ENCODE measurements at regions not wholly inside any gene's neighbourhood (a gene's known extent, or its start where the extent isn't known, plus 50 kb on each side); places are given as distances from the start of the nearest gene placed in this dataset.

DNA sequence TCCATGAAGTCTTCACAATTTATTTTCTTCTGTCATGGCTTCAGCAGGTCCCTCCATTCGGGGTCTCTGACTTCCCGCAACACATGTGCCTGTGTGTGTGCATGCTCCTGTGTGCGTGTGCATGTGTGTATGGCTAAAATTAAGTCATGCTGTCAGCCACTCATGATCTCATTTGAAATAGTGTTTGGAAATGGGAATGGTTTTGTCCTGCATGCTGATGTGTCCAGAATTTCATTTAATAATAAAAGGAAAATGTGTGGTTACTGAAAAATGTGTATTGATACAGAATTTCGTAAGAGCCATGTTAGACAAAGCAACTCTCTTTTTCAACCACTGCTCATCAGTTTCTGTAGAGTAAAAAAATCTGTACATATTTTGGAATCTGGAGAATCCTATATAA is 123.8 kb upstream of the PRDX6 start:
- DNase-seq: no peak
- Histone ChIP-seq H3K27ac (ENCODE audit: low read depth in 2 of 2, low read length in 2 of 2) (no peak overlapping the region), H3K4me1 (ENCODE audit: control insufficient read depth in 2 of 3, insufficient read depth in 2 of 3, low read depth in 1 of 3, low read length in 3 of 3) (no peaks in the 10 kb centered on the region), H3K27me3 (ENCODE audit: control insufficient read depth, insufficient read depth, low read length) (no peaks in the 10 kb centered on the region), H3K36me3 (ENCODE audit: control insufficient read depth in 2 of 3, insufficient read depth in 3 of 3, low read length in 3 of 3) (no peaks in the 10 kb centered on the region), H3K9ac (ENCODE audit: low read length in 3 of 3) (no peak overlapping the region), H3K9me3 (ENCODE audit: control insufficient read depth in 2 of 3, insufficient read depth in 1 of 3, low read length in 3 of 3) (peaks cover 0 to 3% (median 0%) of the 10 kb centered on the region in 3 donors), H3K4me3 (ENCODE audit: low read length in 3 of 3) (no peak overlapping the region)
- TF ChIP-seq, protein P1, sequence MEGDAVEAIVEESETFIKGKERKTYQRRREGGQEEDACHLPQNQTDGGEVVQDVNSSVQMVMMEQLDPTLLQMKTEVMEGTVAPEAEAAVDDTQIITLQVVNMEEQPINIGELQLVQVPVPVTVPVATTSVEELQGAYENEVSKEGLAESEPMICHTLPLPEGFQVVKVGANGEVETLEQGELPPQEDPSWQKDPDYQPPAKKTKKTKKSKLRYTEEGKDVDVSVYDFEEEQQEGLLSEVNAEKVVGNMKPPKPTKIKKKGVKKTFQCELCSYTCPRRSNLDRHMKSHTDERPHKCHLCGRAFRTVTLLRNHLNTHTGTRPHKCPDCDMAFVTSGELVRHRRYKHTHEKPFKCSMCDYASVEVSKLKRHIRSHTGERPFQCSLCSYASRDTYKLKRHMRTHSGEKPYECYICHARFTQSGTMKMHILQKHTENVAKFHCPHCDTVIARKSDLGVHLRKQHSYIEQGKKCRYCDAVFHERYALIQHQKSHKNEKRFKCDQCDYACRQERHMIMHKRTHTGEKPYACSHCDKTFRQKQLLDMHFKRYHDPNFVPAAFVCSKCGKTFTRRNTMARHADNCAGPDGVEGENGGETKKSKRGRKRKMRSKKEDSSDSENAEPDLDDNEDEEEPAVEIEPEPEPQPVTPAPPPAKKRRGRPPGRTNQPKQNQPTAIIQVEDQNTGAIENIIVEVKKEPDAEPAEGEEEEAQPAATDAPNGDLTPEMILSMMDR (IDR thresholded peaks at IDR 0.05; ENCODE audit: borderline replicate concordance, extremely low read depth, insufficient read depth): no peak
- FAIRE-seq: no peak
- intact Hi-C loops (cut with DNase I): no loop called here

DNA sequence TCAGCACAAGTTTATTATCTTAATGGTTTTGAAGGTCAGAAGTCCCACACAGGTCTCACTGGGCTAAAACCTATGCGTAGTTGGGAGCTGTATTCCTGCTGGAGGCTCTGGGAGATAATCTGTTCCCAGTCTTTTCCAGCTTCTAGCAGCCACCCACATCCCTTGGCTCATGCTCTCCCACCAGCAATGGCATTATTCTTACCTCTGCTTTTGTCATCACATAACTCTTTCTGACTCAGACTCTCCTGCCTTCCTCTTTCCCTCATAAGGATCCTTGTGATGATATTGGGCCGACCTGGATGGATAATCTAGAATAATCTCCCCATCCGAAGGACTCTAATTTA is 122.2 kb upstream of the PRDX6 start:
- intact Hi-C loops (cut with DNase I): no loop called here
- TF ChIP-seq, protein P1 (IDR thresholded peaks at IDR 0.05; ENCODE audit: borderline replicate concordance, extremely low read depth, insufficient read depth): no peak
- H3K27ac ChIP-seq (ENCODE audit: low read depth in 2 of 2, low read length in 2 of 2): no peak overlapping the region
- H3K9ac ChIP-seq (ENCODE audit: low read length in 3 of 3): no peak overlapping the region
- no peaks in the 10 kb centered on the region for H3K4me1 ChIP-seq (ENCODE audit: control insufficient read depth in 2 of 3, insufficient read depth in 2 of 3, low read depth in 1 of 3, low read length in 3 of 3)
- no peak for DNase-seq
- no peaks in the 10 kb centered on the region for H3K36me3 ChIP-seq (ENCODE audit: control insufficient read depth in 2 of 3, insufficient read depth in 3 of 3, low read length in 3 of 3)
- H3K4me3 ChIP-seq (ENCODE audit: low read length in 3 of 3): no peak overlapping the region
- H3K9me3 ChIP-seq (ENCODE audit: control insufficient read depth in 2 of 3, insufficient read depth in 1 of 3, low read length in 3 of 3): peaks cover 0 to 3% (median 0%) of the 10 kb centered on the region in 3 donors
- H3K27me3 ChIP-seq (ENCODE audit: control insufficient read depth, insufficient read depth, low read length): no peaks in the 10 kb centered on the region
- FAIRE-seq: no peak

DNA sequence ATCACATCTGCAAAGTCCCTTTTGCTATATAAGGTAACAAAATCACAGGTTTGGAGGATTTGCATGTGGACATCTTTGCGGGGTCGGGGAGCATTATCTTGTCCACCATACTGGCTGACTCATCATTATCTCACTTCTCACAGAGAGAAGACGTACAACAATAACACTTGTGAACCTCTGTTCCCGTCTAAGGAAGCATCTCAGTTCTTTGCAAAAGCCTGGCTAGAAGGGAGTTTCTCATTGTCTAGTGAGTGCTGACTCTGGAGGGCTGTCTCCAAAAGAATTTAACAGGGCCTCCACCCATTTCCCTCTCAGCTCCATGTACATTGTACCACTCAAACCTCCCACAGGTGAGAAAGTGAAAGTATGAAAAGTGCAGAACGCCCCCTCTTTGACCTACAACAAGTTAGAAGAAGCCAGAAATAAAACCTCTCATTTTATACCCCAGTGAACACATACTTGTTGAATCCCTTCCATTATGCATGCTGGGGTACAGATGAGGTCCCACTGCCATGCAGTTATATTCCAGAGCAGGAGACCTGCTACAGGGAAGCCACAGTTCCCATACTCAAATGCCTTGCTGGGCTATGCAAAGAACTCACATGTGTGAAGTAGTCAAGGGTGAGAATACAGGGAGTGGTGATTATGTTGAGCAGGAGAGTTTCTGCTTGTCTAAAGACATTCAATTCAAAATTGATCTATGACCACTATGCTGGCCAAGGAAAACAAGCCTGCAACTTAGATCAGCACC is 121.7 kb upstream of the PRDX6 start:
- TF ChIP-seq, protein P1 (IDR thresholded peaks at IDR 0.05; ENCODE audit: borderline replicate concordance, extremely low read depth, insufficient read depth): no peak
- DNase-seq: no peak
- Histone ChIP-seq H3K27me3 (ENCODE audit: control insufficient read depth, insufficient read depth, low read length) (no peaks in the 10 kb centered on the region), H3K36me3 (ENCODE audit: control insufficient read depth in 2 of 3, insufficient read depth in 3 of 3, low read length in 3 of 3) (no peaks in the 10 kb centered on the region), H3K4me3 (ENCODE audit: low read length in 3 of 3) (no peak overlapping the region), H3K4me1 (ENCODE audit: control insufficient read depth in 2 of 3, insufficient read depth in 2 of 3, low read depth in 1 of 3, low read length in 3 of 3) (no peaks in the 10 kb centered on the region), H3K9ac (ENCODE audit: low read length in 3 of 3) (no peak overlapping the region), H3K27ac (ENCODE audit: low read depth in 2 of 2, low read length in 2 of 2) (no peak overlapping the region), H3K9me3 (ENCODE audit: control insufficient read depth in 2 of 3, insufficient read depth in 1 of 3, low read length in 3 of 3) (peaks cover 0 to 3% (median 0%) of the 10 kb centered on the region in 3 donors)
- intact Hi-C loops (cut with DNase I): no loop called here
- no peak for FAIRE-seq

Data from kidney (tissue), 13 donors.